H9 (cell line): ENCODE measurements at regions not wholly inside any gene's neighbourhood (a gene's known extent, or its start where the extent isn't known, plus 50 kb on each side); places are given as distances from the start of the nearest gene placed in this dataset.

ENCODE experiments used
- DNase-seq: peaks from one replicate; pipeline ENCODE4 v3.0.0-alpha.2; 2017
- H2AFZ ChIP-seq: one replicate; pipeline ENCODE4 v1.6.1; 2013; ENCODE audit warnings: mild to moderate bottlenecking, low read length, control low read depth, moderate library complexity
- H2AK5ac ChIP-seq: 2 replicates; pipeline ENCODE4 v1.6.1; 2013; ENCODE audit warnings: low read length, control low read depth, mixed read lengths; ENCODE audit not compliant: insufficient read length
- H2BK120ac ChIP-seq: one replicate; pipeline ENCODE4 v1.6.1; 2013; ENCODE audit warnings: low read depth, mild to moderate bottlenecking, low read length, control low read depth, inconsistent platforms; ENCODE audit not compliant: poor library complexity, severe bottlenecking
- H2BK12ac ChIP-seq: 2 replicates; pipeline ENCODE4 v1.6.1; 2013; ENCODE audit warnings: low read length, control low read depth, mixed read lengths, low read depth; ENCODE audit not compliant: insufficient read length
- H2BK15ac ChIP-seq: 2 replicates; pipeline ENCODE4 v1.6.1; 2013; ENCODE audit warnings: low read depth, low read length, control low read depth
- H2BK20ac ChIP-seq: one replicate; pipeline ENCODE4 v1.6.1; 2013; ENCODE audit warnings: low read depth, mild to moderate bottlenecking, low read length, control low read depth, inconsistent platforms; ENCODE audit not compliant: poor library complexity, severe bottlenecking
- H2BK5ac ChIP-seq: 2 replicates; pipeline ENCODE4 v1.6.1; 2013; ENCODE audit warnings: low read length, control low read depth, mixed read lengths; ENCODE audit not compliant: insufficient read length
- H3K14ac ChIP-seq: 2 replicates; pipeline ENCODE4 v1.6.1; 2013; ENCODE audit warnings: low read length, control low read depth; ENCODE audit not compliant: insufficient read depth
- H3K18ac ChIP-seq: 2 replicates; pipeline ENCODE4 v1.6.1; 2013; ENCODE audit warnings: low read depth, mild to moderate bottlenecking, mixed read lengths, low read length, control low read depth; ENCODE audit not compliant: insufficient read length
- H3K23ac ChIP-seq: 2 replicates; pipeline ENCODE4 v1.6.1; 2013; ENCODE audit warnings: low read length, control low read depth, mixed read lengths, low read depth; ENCODE audit not compliant: insufficient read length
- H3K23me2 ChIP-seq: 2 replicates; pipeline ENCODE4 v1.6.1; 2013; ENCODE audit warnings: low read depth, mild to moderate bottlenecking, mixed read lengths, low read length, control low read depth; ENCODE audit not compliant: insufficient read length, poor library complexity, severe bottlenecking
- H3K27ac ChIP-seq: 2 replicates; pipeline ENCODE4 v1.5.1; 2013; ENCODE audit warnings: low read length, control low read depth, mixed read lengths, low read depth; ENCODE audit not compliant: insufficient read length
- H3K27me3 ChIP-seq: 2 replicates; pipeline ENCODE4 v1.6.1; 2013; ENCODE audit warnings: low read length, control low read depth, inconsistent platforms; ENCODE audit not compliant: insufficient read depth
- H3K4ac ChIP-seq: 2 replicates; pipeline ENCODE4 v1.6.1; 2013; ENCODE audit warnings: low read depth, mild to moderate bottlenecking, control low read depth, inconsistent platforms, low read length, moderate library complexity
- H3K4me1 ChIP-seq: 2 replicates; pipeline ENCODE4 v1.6.1; 2013; ENCODE audit warnings: low read length, control low read depth, inconsistent platforms; ENCODE audit not compliant: insufficient read depth
- H3K4me2 ChIP-seq: 2 replicates; pipeline ENCODE4 v1.6.1; 2013; ENCODE audit warnings: low read length, control low read depth, mixed read lengths; ENCODE audit not compliant: insufficient read length, insufficient read depth
- H3K56ac ChIP-seq: 2 replicates; pipeline ENCODE4 v1.6.1; 2013; ENCODE audit warnings: low read depth, mild to moderate bottlenecking, mixed read lengths, low read length, control low read depth; ENCODE audit not compliant: insufficient read length
- H3K79me1 ChIP-seq: 2 replicates; pipeline ENCODE4 v1.6.1; 2013; ENCODE audit warnings: low read depth, mild to moderate bottlenecking, moderate library complexity, low read length, control low read depth, inconsistent platforms; ENCODE audit not compliant: insufficient read depth, poor library complexity, severe bottlenecking
- H3K79me2 ChIP-seq: 2 replicates; pipeline ENCODE4 v1.6.1; 2013; ENCODE audit warnings: low read length, control low read depth, inconsistent platforms; ENCODE audit not compliant: insufficient read depth
- H3K9ac ChIP-seq: 2 replicates; pipeline ENCODE4 v1.6.1; 2013; ENCODE audit warnings: low read length, control low read depth, mixed read lengths; ENCODE audit not compliant: insufficient read length; ENCODE audit errors: extremely low read depth
- H3K9me3 ChIP-seq: one replicate; pipeline ENCODE4 v1.6.1; 2013; ENCODE audit warnings: low read depth, low read length, inconsistent platforms; ENCODE audit not compliant: control insufficient read depth
- H3T11ph ChIP-seq: one replicate; pipeline ENCODE4 v1.6.1; 2013; ENCODE audit warnings: mild to moderate bottlenecking, low read length, control low read depth, inconsistent platforms
- H4K20me1 ChIP-seq: one replicate; pipeline ENCODE4 v1.6.1; 2013; ENCODE audit not compliant: control insufficient read depth, insufficient read length, insufficient read depth
- H4K5ac ChIP-seq: 2 replicates; pipeline ENCODE4 v1.6.1; 2013; ENCODE audit warnings: low read depth, mild to moderate bottlenecking, mixed read lengths, low read length, control low read depth; ENCODE audit not compliant: insufficient read length
- H4K8ac ChIP-seq: replicated peaks from 2 replicates; pipeline ENCODE4 v1.6.1; 2013; ENCODE audit warnings: low read length, control low read depth, mixed read lengths, low read depth; ENCODE audit not compliant: insufficient read length
- H4K91ac ChIP-seq: 2 replicates; pipeline ENCODE4 v1.6.1; 2013; ENCODE audit warnings: low read depth, mild to moderate bottlenecking, moderate library complexity, mixed read lengths, low read length, control low read depth; ENCODE audit not compliant: insufficient read length
- H3K27ac Mint-ChIP-seq, 3 experiments: 2 replicates in 2 of 3; 3 replicates in 1 of 3; pipeline ENCODE4 v1.8.0; 2020 to 2021; ENCODE audit warnings: mixed read lengths in 3 of 3, mild to moderate bottlenecking in 1 of 3, moderate library complexity in 1 of 3
- H3K27me3 Mint-ChIP-seq: 2 replicates; pipeline ENCODE4 v1.8.0; 2021; ENCODE audit warnings: low read depth, mild to moderate bottlenecking, moderate library complexity, mixed read lengths
- H3K36me3 Mint-ChIP-seq, 3 experiments: 2 replicates in 2 of 3; 3 replicates in 1 of 3; pipeline ENCODE4 v1.8.0; 2020 to 2021; ENCODE audit warnings: low read depth in 3 of 3, mixed read lengths in 3 of 3; ENCODE audit not compliant: insufficient read depth in 1 of 3
- H3K4me1 Mint-ChIP-seq, 2 experiments: 2 replicates each; pipeline ENCODE4 v1.8.0; 2020; ENCODE audit warnings: mixed read lengths in 2 of 2
- H3K4me3 Mint-ChIP-seq, 2 experiments: 2 replicates in 1 of 2; 3 replicates in 1 of 2; pipeline ENCODE4 v1.8.0; 2020 to 2021; ENCODE audit warnings: mild to moderate bottlenecking in 2 of 2, mixed read lengths in 2 of 2, moderate library complexity in 1 of 2
- H3K9me3 Mint-ChIP-seq, 2 experiments: 2 replicates in 1 of 2; 3 replicates in 1 of 2; pipeline ENCODE4 v1.8.0; 2020; ENCODE audit warnings: mild to moderate bottlenecking in 2 of 2, mixed read lengths in 2 of 2, moderate library complexity in 1 of 2
- WGBS: extraction: QIAGEN DNeasy Blood & Tissue Kit; methylation state at CpG from one replicate; pipeline ENCODE4 v1.1.7; 2013; ENCODE audit warnings: missing lambda C conversion rate, low lambda C conversion rate, mixed read lengths; ENCODE audit not compliant: insufficient read length; ENCODE audit errors: extremely low coverage; 5-methylcytosine and 5-hydroxymethylcytosine counted together
- TF ChIP-seq, protein P1 (sequence below): fragments of 200-600 bp; sonication (generic); conservative IDR thresholded peaks from 3 replicates; pipeline ENCODE4 v1.8.0; 2021; ENCODE audit warnings: antibody characterized with exemption, mild to moderate bottlenecking

DNA sequence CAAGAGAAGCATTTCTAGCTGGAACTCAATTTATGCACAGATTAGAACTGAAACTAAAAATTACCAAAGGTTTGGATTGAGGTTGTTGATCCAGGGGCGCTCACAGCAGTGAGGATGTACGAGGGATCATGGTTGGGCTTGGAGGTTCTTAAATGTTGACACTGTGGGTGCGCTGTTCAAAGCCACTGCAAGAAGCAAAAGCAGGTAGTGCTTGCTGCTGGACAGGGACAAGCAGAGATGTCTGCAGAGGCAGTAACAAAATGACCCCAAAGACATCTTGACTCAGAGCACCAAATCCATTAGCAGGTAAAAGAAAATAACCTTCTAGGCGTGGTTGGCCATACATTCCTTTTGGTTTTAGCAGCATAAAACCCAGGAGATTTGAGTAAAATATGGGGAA, 468.4 kb downstream of the ZSWIM6 start:
- Histone ChIP-seq H3T11ph (no peak overlapping the region), H3K56ac (no peak overlapping the region), H2BK5ac (no peak overlapping the region), H3K4ac (no peak overlapping the region), H2AK5ac (no peak overlapping the region), H4K20me1 (no peaks in the 10 kb centered on the region), H3K4me2 (no peak overlapping the region), H3K27me3 (no peaks in the 10 kb centered on the region), H2BK20ac (no peak overlapping the region), H3K23me2 (no peaks in the 10 kb centered on the region), H4K5ac (no peak overlapping the region), H3K9ac (no peak overlapping the region), H2AFZ (no peak overlapping the region), H3K79me2 (no peaks in the 10 kb centered on the region), H2BK15ac (no peak overlapping the region), H4K8ac (no peak overlapping the region), H3K14ac (no peak overlapping the region), H3K23ac (no peak overlapping the region), H2BK120ac (no peak overlapping the region), H3K4me1 (no peaks in the 10 kb centered on the region), H2BK12ac (no peak overlapping the region), H3K18ac (no peak overlapping the region), H3K79me1 (no peaks in the 10 kb centered on the region), H3K9me3 (no peaks in the 10 kb centered on the region), H3K27ac (no peak overlapping the region), H4K91ac (no peak overlapping the region)
- Mint-ChIP-seq H3K9me3 (no peaks in the 10 kb centered on the region), H3K27ac (no peak overlapping the region), H3K4me1 (no peaks in the 10 kb centered on the region), H3K27me3 (no peaks in the 10 kb centered on the region), H3K36me3 (no peaks in the 10 kb centered on the region), H3K4me3 (no peak overlapping the region)
- WGBS = no CpG with 5 or more reads among the region's 4 CpGs
- no peak for DNase-seq
- TF ChIP-seq, protein P1, sequence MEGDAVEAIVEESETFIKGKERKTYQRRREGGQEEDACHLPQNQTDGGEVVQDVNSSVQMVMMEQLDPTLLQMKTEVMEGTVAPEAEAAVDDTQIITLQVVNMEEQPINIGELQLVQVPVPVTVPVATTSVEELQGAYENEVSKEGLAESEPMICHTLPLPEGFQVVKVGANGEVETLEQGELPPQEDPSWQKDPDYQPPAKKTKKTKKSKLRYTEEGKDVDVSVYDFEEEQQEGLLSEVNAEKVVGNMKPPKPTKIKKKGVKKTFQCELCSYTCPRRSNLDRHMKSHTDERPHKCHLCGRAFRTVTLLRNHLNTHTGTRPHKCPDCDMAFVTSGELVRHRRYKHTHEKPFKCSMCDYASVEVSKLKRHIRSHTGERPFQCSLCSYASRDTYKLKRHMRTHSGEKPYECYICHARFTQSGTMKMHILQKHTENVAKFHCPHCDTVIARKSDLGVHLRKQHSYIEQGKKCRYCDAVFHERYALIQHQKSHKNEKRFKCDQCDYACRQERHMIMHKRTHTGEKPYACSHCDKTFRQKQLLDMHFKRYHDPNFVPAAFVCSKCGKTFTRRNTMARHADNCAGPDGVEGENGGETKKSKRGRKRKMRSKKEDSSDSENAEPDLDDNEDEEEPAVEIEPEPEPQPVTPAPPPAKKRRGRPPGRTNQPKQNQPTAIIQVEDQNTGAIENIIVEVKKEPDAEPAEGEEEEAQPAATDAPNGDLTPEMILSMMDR = no peak
